K562 (cell line): ENCODE measurements at regions not wholly inside any gene's neighbourhood (a gene's known extent, or its start where the extent isn't known, plus 50 kb on each side); places are given as distances from the start of the nearest gene placed in this dataset.

Experiments used
- ATAC-seq: fragments of 200-7000 bp; cut with Tn5 transposase; 3 replicates; pipeline ENCODE4 v1.9.1; 2020; ENCODE audit warnings: moderate library complexity
- BruUV-seq: library from RNA; stranded (reverse); fragments of 400-500 nt; replicated peaks from 2 replicates; lab custom pipeline; 2021; lab: Mats Ljungman, UMichigan
- CTCF ChIA-PET: fragments of 300-600 bp; formaldehyde crosslinking; extraction: SDS; loops from one replicate; lab custom pipeline; 2021; ENCODE audit warnings: low intra/inter-chr PET ratio; lab: Yijun Ruan, JAX
- POLR2A ChIA-PET: fragments of 300-600, 350-650 bp; sonication (Branson Sonifier 250); formaldehyde crosslinking; extraction: SDS; loops from one replicate; lab custom pipeline; 2021; ENCODE audit warnings: antibody characterized with exemption, inconsistent platforms; lab: Yijun Ruan, JAX
- DNase-seq, 4 experiments: peaks; one replicate each; pipeline versions ENCODE4 v3.0.0 to v3.0.0-alpha.2; 2011 to 2018; ENCODE audit warnings: low spot score in 3 of 4, mixed read lengths in 3 of 4; ENCODE audit errors: extremely low read depth in 1 of 4
- FAIRE-seq: peaks from 2 replicates; lab custom pipeline; 2011; peaks lifted over from hg19 to GRCh38; lab: Jason Lieb, UNC
- H2AFZ ChIP-seq: 2 replicates; pipeline ENCODE4 v1.6.0; 2011; ENCODE audit warnings: low read depth, low read length, control low read depth, inconsistent platforms
- H3K27ac ChIP-seq: fragments of 200-600 bp; 3 replicates; pipeline ENCODE4 v1.8.0; 2011; ENCODE audit warnings: low read depth, mild to moderate bottlenecking, control low read depth, inconsistent platforms, low read length, moderate library complexity, mixed read lengths; ENCODE audit errors: extremely low read depth
- H3K27me3 ChIP-seq, 2 experiments: fragments of 300-600 bp in 1 of 2; 2 replicates in 1 of 2; 3 replicates in 1 of 2; pipeline versions ENCODE4 v1.6.0 to v1.8.0; 2011; ENCODE audit warnings: inconsistent platforms in 2 of 2, low read length in 2 of 2, mild to moderate bottlenecking in 1 of 2, mixed read lengths in 1 of 2, moderate library complexity in 1 of 2; ENCODE audit not compliant: control insufficient read depth in 2 of 2, insufficient read depth in 2 of 2
- H3K36me3 ChIP-seq: fragments of 300-600 bp; 3 replicates; pipeline ENCODE4 v1.8.0; 2011; ENCODE audit warnings: mild to moderate bottlenecking, low read length, inconsistent platforms; ENCODE audit not compliant: control insufficient read depth, insufficient read depth
- H3K4me1 ChIP-seq, 2 experiments: fragments of 200-600 bp in 1 of 2; replicated peaks in 1 of 2; 2 replicates in 1 of 2; 3 replicates in 1 of 2; pipeline versions ENCODE4 v1.5.1 to v1.8.0; 2011; ENCODE audit warnings: inconsistent platforms in 2 of 2, low read length in 2 of 2, mild to moderate bottlenecking in 1 of 2, mixed read lengths in 1 of 2, moderate library complexity in 1 of 2; ENCODE audit not compliant: control insufficient read depth in 2 of 2, insufficient read depth in 2 of 2
- H3K4me2 ChIP-seq: 2 replicates; pipeline ENCODE4 v1.6.1; 2011; ENCODE audit warnings: low read length, control low read depth, inconsistent platforms, mixed read lengths; ENCODE audit not compliant: insufficient read depth
- H3K4me3 ChIP-seq: fragments of 200-600 bp; sonication (generic), shearing (Covaris generic); 2 replicates; pipeline ENCODE4 v1.5.1; 2016; ENCODE audit warnings: control low read depth, inconsistent platforms
- H3K79me2 ChIP-seq: fragments of 200-600 bp; 3 replicates; pipeline ENCODE4 v1.8.0; 2011; ENCODE audit warnings: low read length, inconsistent platforms; ENCODE audit not compliant: control insufficient read depth, insufficient read depth
- H3K9ac ChIP-seq, 2 experiments: 2 replicates each; pipeline versions ENCODE4 v1.6.0 to v1.6.1; 2011; ENCODE audit warnings: low read depth in 2 of 2, low read length in 2 of 2, control low read depth in 1 of 2, inconsistent platforms in 1 of 2, mild to moderate bottlenecking in 1 of 2, mixed read lengths in 1 of 2; ENCODE audit not compliant: insufficient read depth in 1 of 2
- H3K9me1 ChIP-seq: one replicate; pipeline ENCODE4 v1.6.0; 2011; ENCODE audit warnings: inconsistent platforms, mild to moderate bottlenecking, low read length, moderate library complexity; ENCODE audit not compliant: control insufficient read depth, insufficient read depth
- H3K9me3 ChIP-seq: replicated peaks from 2 replicates; pipeline ENCODE4 v1.5.1; 2011; ENCODE audit warnings: low read depth, low read length, inconsistent platforms; ENCODE audit not compliant: control insufficient read depth, insufficient read depth
- H4K20me1 ChIP-seq: replicated peaks from 2 replicates; pipeline ENCODE4 v1.6.1; 2011; ENCODE audit warnings: low read length, inconsistent platforms, mixed read lengths; ENCODE audit not compliant: control insufficient read depth, insufficient read depth
- BDP1 ChIP-seq: IDR thresholded peaks from 3 replicates; pipeline ENCODE4 v1.6.1; 2011; ENCODE audit not compliant: insufficient read length, insufficient read depth
- CHD1 ChIP-seq: fragments of 200-600 bp; sonication (generic); IDR thresholded peaks from one replicate; pipeline ENCODE4 v1.6.1; 2012; ENCODE audit warnings: mild to moderate bottlenecking, moderate library complexity, low read length, inconsistent platforms
- CTCF ChIP-seq, 3 experiments: IDR thresholded peaks in 2 of 3; conservative IDR thresholded peaks in 1 of 3; 2 replicates each; pipeline ENCODE4 v1.5.1; 2011 to 2012; ENCODE audit warnings: low read length in 3 of 3, mild to moderate bottlenecking in 3 of 3, control low read depth in 2 of 3, improper control_type of control experiment in 1 of 3, inconsistent platforms in 1 of 3, low read depth in 1 of 3, mixed read lengths in 1 of 3, moderate library complexity in 1 of 3; ENCODE audit not compliant: insufficient read depth in 2 of 3
- GABPA ChIP-seq: fragments of 200-800 bp; sonication (Bioruptor generic); conservative IDR thresholded peaks from 2 replicates; pipeline ENCODE4 v1.6.1; 2016; ENCODE audit warnings: low read depth, missing genetic modification characterization, missing compliant biosample characterization
- JUND ChIP-seq, 2 experiments: IDR thresholded peaks; 2 replicates in 1 of 2; 3 replicates in 1 of 2; pipeline ENCODE4 v1.6.1; 2011; ENCODE audit warnings: borderline replicate concordance in 2 of 2, low read depth in 2 of 2, low read length in 2 of 2, improper control_type of control experiment in 1 of 2, missing biosample characterization in 1 of 2, missing genetic modification characterization in 1 of 2, missing genetic modification reagents in 1 of 2
- NKRF ChIP-seq: fragments of 450-650 bp; IDR thresholded peaks from 2 replicates; pipeline ENCODE4 v1.6.1; 2016; ENCODE audit warnings: borderline replicate concordance
- RBM22 ChIP-seq: fragments of 200-400 bp; formaldehyde crosslinking; IDR thresholded peaks from 2 replicates; pipeline ENCODE4 v1.6.1; 2018; ENCODE audit warnings: low read length, low read depth; ENCODE audit not compliant: poor library complexity, severe bottlenecking
- ZBTB43 ChIP-seq: sonication (generic); formaldehyde crosslinking; IDR thresholded peaks from 2 replicates; pipeline ENCODE4 v1.8.0; 2023; ENCODE audit warnings: mild to moderate bottlenecking, missing genetic modification reagents
- WGBS: fragments of 100-300 bp; shearing (Covaris generic); methylation state at CpG from one replicate; pipeline ENCODE4 v1.1.6; 2016; ENCODE audit warnings: low coverage, mixed read lengths; ENCODE audit not compliant: insufficient coverage; ENCODE audit errors: missing lambda C conversion rate; 5-methylcytosine and 5-hydroxymethylcytosine counted together
- in situ Hi-C: fragments of 300-500 bp; cut with MboI; formaldehyde crosslinking; loops from 4 replicates; pipeline ENCODE4 v1.15.0; 2018; ENCODE audit warnings: inconsistent platforms, mixed read lengths
- intact Hi-C: fragments of 100-400 bp; cut with micrococcal nuclease; formaldehyde crosslinking; loops from 2 replicates; pipeline ENCODE4 v1.14.2; 2022
- TF ChIP-seq, protein P1 (sequence below): fragments of 450-650 bp; IDR thresholded peaks from 2 replicates; pipeline ENCODE4 v1.6.1; 2016; ENCODE audit warnings: low read depth, mild to moderate bottlenecking, moderate library complexity

- BruUV-seq = no TSS peak
- H2AFZ ChIP-seq = no peak overlapping the region
- in situ Hi-C loops = no loop called here
Observed at GRCh38 chr10:62636825-62637248, 167.7 kb upstream of the ADO start.

More at GRCh38 chr10:62636825-62637248, 167.7 kb upstream of the ADO start:
- ATAC-seq (no peak), FAIRE-seq (no peak), DNase-seq (no peak)
- no peaks in the 10 kb centered on the region for H3K9me3 ChIP-seq
- H3K79me2 ChIP-seq = no peaks in the 10 kb centered on the region
- H3K4me1 ChIP-seq = peaks cover 0 to 6% of the 10 kb centered on the region in 2 experiments; a peak in 1 of 5 replicates
- intact Hi-C loops = no loop called here
- H3K9ac ChIP-seq = no peak overlapping the region
- H4K20me1 ChIP-seq = no peaks in the 10 kb centered on the region
- peaks cover 0 to 4% of the 10 kb centered on the region in 2 experiments; a peak in 2 of 5 replicates for H3K27me3 ChIP-seq
- CTCF ChIA-PET = no interaction called here
- no peaks in the 10 kb centered on the region for H3K36me3 ChIP-seq
- H3K4me2 ChIP-seq = no peak overlapping the region
- POLR2A ChIA-PET = no interaction called here
- 0% methylated on average over 3 of the region's 3 CpGs for WGBS
- no peaks in the 10 kb centered on the region for H3K9me1 ChIP-seq
- no peak overlapping the region for H3K4me3 ChIP-seq
- no peak overlapping the region for H3K27ac ChIP-seq
- TF ChIP-seq RBM22 (no peak), GABPA (tag) (peak; percentile 2; the same call in 1 of the 2 replicates), CTCF (IDR thresholded peaks at IDR 0.05 in 2 of 3, conservative IDR thresholded peaks at IDR 0.05 in 1 of 3; ENCODE audit: insufficient read depth in 2 of 3, low read depth in 1 of 3, low read length in 3 of 3) (peak in 1 of 3 experiments; percentile 9; a peak in 1 of 6 replicates), JUND (IDR thresholded peaks at IDR 0.05; ENCODE audit: borderline replicate concordance, low read depth, low read length) (no peak), JUND (tag; IDR thresholded peaks at IDR 0.05; ENCODE audit: borderline replicate concordance, low read depth, low read length) (no peak), CHD1 (no peak), NKRF (no peak), ZBTB43 (CRISPR knock-in tag) (no peak), BDP1 (no peak)
- TF ChIP-seq, protein P1, sequence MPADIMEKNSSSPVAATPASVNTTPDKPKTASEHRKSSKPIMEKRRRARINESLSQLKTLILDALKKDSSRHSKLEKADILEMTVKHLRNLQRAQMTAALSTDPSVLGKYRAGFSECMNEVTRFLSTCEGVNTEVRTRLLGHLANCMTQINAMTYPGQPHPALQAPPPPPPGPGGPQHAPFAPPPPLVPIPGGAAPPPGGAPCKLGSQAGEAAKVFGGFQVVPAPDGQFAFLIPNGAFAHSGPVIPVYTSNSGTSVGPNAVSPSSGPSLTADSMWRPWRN = no peak
